Urothelium cell line (cell line): ENCODE measurements at regions not wholly inside any gene's neighbourhood (a gene's known extent, or its start where the extent isn't known, plus 50 kb on each side); places are given as distances from the start of the nearest gene placed in this dataset.

Source experiments
- DNase-seq: peaks from one replicate; pipeline ENCODE4 v3.0.0; 2011; ENCODE audit warnings: low spot score, mixed read lengths
- FAIRE-seq: peaks from 2 replicates; lab custom pipeline; 2011; peaks lifted over from hg19 to GRCh38; lab: Jason Lieb, UNC

- no peak for DNase-seq
- no peak for FAIRE-seq
Observed at GRCh38 chr10:78784546-78784945, 284.2 kb upstream of the ZMIZ1 start.

DNA sequence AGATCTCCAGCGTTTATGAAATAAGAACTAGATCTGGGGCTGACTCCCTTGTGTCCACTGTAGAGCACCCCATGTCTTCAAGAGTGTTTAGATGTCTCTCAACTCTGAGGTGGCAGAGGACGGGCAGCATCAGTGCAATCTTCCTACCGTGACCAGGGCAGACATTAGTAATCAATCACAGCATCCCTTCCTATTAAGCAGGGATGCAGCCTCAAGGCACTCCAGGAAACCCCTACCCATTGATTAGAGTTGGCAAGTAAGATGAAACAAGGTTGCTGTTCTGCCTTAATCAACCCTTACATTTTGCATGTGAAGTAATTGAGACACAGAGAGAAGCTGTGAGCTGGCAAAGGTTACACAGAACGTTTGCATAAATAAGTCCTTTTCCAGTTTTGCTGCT is 283.7 kb upstream of the ZMIZ1 start:
- DNase-seq (no peak), FAIRE-seq (no peak)

DNA sequence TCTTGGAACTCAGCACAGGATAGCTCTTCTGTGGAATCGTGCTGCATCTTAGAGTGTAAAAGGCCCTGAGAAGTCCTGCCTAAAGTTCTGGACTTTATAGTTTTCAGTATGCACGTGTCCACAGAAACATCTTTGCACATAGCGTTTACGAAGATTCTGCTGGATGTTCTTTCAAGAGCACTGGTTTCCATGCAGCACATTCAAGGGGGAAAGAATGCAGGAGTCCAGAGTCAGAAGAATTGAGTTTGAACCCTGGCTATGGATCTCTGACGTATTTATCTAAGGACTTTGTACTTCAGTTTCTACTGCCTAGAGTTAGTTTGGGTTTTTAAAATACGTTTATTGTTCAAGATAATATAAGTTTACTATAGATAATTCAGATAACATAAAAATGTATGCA is 282.8 kb upstream of the ZMIZ1 start:
- no peak for FAIRE-seq
- no peak for DNase-seq

GRCh38 chr10:78787125-78787524 is 281.6 kb upstream of the ZMIZ1 start:
- FAIRE-seq (no peak), DNase-seq (no peak)

GRCh38 chr10:78794736-78795455 is 273.9 kb upstream of the ZMIZ1 start:
- DNase-seq (no peak), FAIRE-seq (no peak)

- DNase-seq (no peak), FAIRE-seq (no peak)
Observed at GRCh38 chr10:78798976-78799730, 269.6 kb upstream of the ZMIZ1 start.

DNA sequence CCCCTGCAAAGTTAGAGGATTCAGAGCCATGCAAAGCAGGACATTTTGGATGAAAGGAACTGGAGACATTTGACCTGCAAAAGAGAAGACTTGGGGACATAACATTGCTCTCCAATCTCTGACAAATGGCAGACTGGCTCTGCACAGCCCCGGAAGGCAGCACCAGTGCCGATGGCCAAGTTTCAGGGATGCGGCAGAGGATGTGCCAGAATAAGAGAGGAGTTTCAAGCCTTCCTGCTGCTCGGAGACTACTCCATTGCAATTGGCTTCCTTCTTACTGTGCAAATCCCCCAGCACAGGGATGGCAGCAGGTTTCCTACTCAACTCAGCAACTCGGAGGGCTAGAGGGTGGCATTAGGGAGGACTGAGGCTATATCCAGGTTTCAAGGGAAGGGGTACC is 268.8 kb upstream of the ZMIZ1 start:
- FAIRE-seq (no peak), DNase-seq (no peak)

DNA sequence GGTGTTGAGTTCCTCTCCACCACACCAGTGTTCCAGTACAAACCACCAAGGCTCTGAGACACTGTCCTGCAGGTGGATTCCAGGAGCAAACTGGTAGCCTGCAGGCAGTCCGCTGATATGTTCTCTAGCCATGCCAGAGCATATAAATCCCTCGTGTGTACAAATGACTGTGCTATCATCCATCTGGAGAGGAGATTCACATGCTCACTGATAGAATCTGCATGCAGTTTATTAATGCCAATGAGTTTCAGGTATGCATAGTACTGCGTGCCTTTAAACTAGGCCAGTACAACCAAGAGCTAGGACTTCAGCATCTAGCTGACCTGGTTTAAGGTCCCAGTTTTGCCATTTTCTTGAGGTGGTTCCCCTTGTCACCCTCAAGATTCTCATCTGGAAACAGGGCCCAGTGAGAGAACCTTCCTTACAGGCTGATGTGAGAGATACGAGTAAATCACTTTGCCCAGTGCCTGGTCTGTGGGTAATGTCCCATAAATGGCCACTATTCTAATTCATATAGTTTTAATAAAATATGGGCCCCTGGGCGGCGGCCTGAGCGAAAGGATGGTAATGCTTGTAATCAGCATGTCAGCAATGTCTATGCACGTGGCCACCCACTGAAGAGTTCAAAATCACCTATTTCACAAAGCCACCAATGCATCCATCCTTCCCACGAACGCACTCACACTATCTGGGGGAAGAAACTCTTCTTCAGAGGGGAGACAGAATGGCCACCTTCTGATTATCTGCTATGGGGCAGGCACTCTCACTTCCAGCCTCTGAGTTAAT is 268.0 kb upstream of the ZMIZ1 start:
- peak; percentile 74 for FAIRE-seq

GRCh38 chr10:78802431-78802830 is 266.3 kb upstream of the ZMIZ1 start:
- FAIRE-seq (no peak), DNase-seq (no peak)

More for the DNA sequence above, 268.0 kb upstream of the ZMIZ1 start:
- DNase-seq = no peak

GRCh38 chr10:78802866-78803265 is 265.9 kb upstream of the ZMIZ1 start:
- DNase-seq (no peak), FAIRE-seq (no peak)

DNA sequence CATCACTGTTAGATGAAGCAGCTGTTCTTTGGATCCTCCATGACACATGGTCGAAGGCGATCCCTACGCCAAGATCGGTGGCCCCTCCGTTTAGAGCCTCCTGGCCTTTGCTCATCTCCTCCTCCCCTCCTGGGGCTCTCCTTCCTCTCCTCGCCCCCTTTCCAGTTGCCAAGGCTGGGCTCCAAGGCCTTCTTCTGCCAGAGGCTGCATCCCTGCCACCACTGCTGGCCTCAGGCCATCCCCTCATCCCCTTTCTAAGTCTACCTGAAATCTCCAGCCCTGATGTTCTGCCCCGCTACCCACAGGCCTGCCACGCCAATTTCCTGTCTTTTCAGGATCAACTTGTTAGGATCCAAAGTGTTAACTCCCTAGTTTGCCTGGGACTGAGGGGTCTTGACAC is 265.1 kb upstream of the ZMIZ1 start:
- no peak for DNase-seq
- no peak for FAIRE-seq

DNA sequence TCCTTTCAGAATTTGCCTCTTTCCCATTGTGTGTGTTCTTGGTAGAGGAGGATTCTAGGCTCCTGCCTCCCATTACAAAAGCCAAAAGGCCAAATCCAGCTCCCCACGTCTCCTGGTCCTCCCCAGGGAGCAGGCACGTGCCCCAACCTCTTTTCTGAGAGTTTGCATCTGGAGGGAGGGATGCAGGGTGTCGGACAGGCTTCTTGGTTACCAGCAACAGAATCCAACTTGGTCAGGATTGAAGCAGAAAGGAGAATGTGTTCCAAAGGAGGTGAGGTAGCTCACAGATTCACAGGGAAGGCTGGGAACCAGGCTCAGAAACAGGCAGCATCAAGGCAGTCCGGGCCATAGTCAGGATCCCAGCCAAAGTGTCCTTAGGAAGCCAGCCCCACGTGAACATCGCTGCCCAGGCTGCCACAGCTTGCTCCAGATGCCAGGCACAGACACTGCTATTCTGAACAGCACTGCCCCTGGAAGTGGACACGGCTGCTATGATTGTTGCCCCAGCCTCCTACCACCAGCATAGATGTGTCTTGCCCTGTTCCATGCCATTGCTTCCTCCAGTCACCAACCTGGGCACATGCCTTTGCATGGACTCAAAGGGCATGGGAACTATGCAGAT is 264.2 kb upstream of the ZMIZ1 start:
- no peak for FAIRE-seq

GRCh38 chr10:78805176-78805575 is 263.6 kb upstream of the ZMIZ1 start:
- FAIRE-seq (no peak), DNase-seq (peak; percentile 69)

More for the DNA sequence above, 264.2 kb upstream of the ZMIZ1 start:
- no peak for DNase-seq

- FAIRE-seq = peak; percentile 66
- DNase-seq = peak; percentile 12
Observed at GRCh38 chr10:78806681-78807221, 262.0 kb upstream of the ZMIZ1 start.

DNA sequence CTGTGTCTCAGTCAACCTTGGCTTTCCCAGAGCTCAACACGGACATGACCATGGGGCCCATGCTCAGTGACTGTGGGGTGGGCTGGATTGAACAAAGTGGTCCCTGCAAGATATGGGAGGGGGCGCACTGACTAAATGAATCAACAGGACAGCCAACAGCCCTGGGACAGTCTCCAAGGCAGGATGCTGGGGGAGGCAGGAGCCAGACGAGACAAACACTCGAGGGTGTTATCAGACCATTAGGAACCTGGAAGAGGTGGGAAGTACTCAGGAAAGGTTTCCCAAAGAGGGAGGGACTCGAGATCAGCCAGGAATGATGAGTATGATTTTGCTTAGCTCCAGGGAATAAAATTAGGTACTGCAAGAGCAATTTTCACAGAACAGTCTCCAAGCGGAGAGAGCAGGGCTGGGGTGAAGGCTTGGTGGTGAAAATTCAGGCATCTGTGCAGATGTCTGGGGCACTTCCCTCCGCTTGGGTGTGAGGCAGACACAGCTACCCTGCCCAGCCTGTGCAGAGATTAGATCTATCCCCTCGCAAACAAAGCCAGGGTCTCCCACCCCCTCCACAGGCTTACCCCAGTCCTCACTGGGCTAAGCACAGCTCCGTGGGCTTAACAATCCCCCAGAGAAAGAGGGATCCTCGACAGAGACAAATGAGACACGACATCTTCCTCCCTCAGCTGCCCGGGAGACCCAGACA is 261.1 kb upstream of the ZMIZ1 start:
- DNase-seq (no peak), FAIRE-seq (peak; percentile 44)

GRCh38 chr10:78808286-78808685 is 260.5 kb upstream of the ZMIZ1 start:
- DNase-seq (no peak), FAIRE-seq (no peak)

- no peak for FAIRE-seq
- no peak for DNase-seq
Observed at GRCh38 chr10:78808736-78809367, 259.9 kb upstream of the ZMIZ1 start.

DNA sequence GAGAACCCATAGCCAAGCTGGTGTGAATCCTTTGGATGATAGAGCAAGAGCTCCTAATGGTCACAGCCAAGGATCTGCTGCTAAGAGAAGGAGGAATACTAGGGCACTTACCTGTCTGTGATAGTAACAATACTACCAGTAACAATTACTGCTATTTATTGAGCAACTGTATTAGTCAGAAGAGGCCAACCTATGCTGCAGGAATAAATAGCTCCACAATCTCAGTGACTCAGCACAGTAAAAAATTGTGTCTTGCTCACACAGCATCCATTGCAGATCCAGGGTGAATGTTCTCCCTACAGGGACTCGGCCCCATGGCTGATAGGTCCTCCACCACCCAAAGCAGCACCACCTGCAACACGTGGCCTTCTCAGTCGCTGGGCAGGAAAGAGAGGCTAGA is 257.6 kb upstream of the ZMIZ1 start:
- DNase-seq = no peak
- no peak for FAIRE-seq

DNA sequence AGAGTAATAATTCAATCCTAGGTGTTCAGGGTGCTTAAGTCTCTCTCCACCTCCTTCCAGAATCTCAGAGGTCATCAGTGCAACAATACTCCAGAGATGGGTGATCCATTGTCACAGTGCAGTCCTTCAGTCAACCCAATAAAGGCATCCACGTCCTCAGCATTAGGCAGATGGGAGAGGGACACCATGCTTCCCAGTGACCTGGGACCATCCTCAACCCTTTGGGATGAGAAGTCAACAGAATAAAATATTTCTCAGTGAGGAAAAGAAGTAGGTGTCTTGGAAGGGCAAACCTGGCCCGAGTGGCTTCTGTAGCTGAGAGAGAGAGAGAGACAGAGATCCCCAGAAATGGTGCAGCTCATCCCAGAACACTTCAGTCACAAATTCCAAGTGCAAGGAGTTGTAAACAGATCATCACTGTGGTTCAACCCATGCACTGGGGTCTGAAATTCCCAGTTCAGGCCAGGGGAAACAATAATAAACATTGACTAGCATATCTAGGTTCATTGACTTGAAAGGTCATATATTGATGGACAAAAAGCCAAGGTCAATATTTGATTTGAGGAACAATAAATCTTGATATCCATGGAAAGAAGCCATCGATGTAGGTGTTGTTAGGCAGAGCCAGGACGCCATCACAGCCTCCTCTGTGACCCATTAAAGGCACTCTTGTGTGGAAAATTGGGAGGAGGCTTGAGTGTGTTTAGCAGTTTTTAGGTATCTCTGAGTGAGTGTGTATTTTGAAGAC is 256.0 kb upstream of the ZMIZ1 start:
- no peak for FAIRE-seq
- DNase-seq = no peak
